Esophagus squamous epithelium (tissue), 4 donors: ENCODE measurements at regions not wholly inside any gene's neighbourhood (a gene's known extent, or its start where the extent isn't known, plus 50 kb on each side); places are given as distances from the start of the nearest gene placed in this dataset.

Source experiments
- POLR2A ChIP-seq, 4 donors: fragments of 450-650 bp; IDR thresholded peaks; one replicate each; pipeline ENCODE4 v1.6.1; 2017; ENCODE audit warnings: antibody characterized with exemption in 4 of 4, mild to moderate bottlenecking in 4 of 4, moderate library complexity in 3 of 4
- TF ChIP-seq, protein P1 (sequence below), 6 experiments: fragments of 450-650 bp in 4 of 6; fragments of 200-600 bp in 2 of 6; sonication (generic) in 2 of 6; IDR thresholded peaks; one replicate each; pipeline ENCODE4 v1.5.1; 2016 to 2019; ENCODE audit warnings: antibody characterized with exemption in 6 of 6, mild to moderate bottlenecking in 4 of 6, moderate library complexity in 4 of 6

DNA sequence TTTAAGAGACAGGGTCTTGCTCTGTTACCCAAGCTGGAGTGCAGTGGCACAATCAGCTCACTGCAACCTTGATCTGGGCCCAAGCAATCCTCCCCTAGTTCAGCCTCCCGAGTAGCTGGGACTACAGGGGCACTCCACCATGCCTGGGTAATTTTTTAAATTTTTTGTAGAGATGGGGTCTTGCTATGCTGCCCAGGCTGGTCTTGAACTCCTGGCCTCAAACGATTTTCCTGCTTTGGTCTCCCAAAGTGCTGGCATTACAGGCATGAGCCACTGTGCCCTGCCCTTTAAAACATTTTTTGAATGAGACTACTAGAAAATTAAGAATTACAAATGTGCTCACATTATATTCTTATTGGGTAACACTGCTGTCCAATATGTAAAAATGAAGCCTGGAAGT lies 161.7 kb upstream of the FAM20A start:
- TF ChIP-seq, protein P1, sequence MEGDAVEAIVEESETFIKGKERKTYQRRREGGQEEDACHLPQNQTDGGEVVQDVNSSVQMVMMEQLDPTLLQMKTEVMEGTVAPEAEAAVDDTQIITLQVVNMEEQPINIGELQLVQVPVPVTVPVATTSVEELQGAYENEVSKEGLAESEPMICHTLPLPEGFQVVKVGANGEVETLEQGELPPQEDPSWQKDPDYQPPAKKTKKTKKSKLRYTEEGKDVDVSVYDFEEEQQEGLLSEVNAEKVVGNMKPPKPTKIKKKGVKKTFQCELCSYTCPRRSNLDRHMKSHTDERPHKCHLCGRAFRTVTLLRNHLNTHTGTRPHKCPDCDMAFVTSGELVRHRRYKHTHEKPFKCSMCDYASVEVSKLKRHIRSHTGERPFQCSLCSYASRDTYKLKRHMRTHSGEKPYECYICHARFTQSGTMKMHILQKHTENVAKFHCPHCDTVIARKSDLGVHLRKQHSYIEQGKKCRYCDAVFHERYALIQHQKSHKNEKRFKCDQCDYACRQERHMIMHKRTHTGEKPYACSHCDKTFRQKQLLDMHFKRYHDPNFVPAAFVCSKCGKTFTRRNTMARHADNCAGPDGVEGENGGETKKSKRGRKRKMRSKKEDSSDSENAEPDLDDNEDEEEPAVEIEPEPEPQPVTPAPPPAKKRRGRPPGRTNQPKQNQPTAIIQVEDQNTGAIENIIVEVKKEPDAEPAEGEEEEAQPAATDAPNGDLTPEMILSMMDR (IDR thresholded peaks at IDR 0.05) = no peak
- no peak for TF ChIP-seq POLR2A (IDR thresholded peaks at IDR 0.05)
